ENCODE measurements at regions not wholly inside any gene's neighbourhood (a gene's known extent, or its start where the extent isn't known, plus 50 kb on each side); places are given as distances from the start of the nearest gene placed in this dataset.

DNA sequence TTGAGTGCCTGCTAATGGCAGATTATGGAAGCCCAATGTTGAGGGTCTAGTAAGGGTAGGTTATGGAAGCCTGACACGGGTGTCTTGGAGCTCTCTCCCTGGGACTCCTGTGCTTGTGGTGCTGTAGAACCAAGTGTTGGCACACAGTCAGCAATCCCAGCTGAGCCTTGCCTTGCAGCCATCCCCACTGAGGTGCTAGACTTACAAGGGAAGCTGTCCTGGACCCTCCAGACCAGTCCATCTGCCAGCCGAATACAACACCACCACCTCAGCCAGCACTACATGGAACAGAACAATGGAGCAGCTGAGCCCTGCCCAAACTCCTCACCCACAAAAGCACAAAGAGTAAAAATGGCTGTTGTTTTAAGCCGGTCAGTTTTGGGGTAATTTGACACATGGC lies 90.5 kb upstream of the DNAH5 start:
- H3K27me3 ChIP-seq (ENCODE audit: insufficient read depth in 3 of 3, low read length in 2 of 3): no peaks in the 10 kb centered on the region
- ATAC-seq: peak in 1 of 4 donors; percentile 5
- no peaks in the 10 kb centered on the region for H3K9me3 ChIP-seq
- H3K27ac ChIP-seq: peak overlapping the region; percentile 89
- peaks cover 39% of the 10 kb centered on the region for H3K4me1 ChIP-seq
- no peaks in the 10 kb centered on the region for H3K36me3 ChIP-seq (ENCODE audit: insufficient read depth in 1 of 2, low read depth in 1 of 2)
- H3K4me3 ChIP-seq: no peak overlapping the region
- 25 to 52% (median 41%) methylated on average over 3 of the region's 3 CpGs for WGBS, 3 donors
- TF ChIP-seq, protein P1, sequence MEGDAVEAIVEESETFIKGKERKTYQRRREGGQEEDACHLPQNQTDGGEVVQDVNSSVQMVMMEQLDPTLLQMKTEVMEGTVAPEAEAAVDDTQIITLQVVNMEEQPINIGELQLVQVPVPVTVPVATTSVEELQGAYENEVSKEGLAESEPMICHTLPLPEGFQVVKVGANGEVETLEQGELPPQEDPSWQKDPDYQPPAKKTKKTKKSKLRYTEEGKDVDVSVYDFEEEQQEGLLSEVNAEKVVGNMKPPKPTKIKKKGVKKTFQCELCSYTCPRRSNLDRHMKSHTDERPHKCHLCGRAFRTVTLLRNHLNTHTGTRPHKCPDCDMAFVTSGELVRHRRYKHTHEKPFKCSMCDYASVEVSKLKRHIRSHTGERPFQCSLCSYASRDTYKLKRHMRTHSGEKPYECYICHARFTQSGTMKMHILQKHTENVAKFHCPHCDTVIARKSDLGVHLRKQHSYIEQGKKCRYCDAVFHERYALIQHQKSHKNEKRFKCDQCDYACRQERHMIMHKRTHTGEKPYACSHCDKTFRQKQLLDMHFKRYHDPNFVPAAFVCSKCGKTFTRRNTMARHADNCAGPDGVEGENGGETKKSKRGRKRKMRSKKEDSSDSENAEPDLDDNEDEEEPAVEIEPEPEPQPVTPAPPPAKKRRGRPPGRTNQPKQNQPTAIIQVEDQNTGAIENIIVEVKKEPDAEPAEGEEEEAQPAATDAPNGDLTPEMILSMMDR (IDR thresholded peaks at IDR 0.05): no peak
- intact Hi-C loops (cut with DNase I): loop anchor here in 1 of 2 donors (2.0 kb wide), 1 partner anchor 236 kb away; no protein-coding TSS in a partner anchor
- no peak for DNase-seq

DNA sequence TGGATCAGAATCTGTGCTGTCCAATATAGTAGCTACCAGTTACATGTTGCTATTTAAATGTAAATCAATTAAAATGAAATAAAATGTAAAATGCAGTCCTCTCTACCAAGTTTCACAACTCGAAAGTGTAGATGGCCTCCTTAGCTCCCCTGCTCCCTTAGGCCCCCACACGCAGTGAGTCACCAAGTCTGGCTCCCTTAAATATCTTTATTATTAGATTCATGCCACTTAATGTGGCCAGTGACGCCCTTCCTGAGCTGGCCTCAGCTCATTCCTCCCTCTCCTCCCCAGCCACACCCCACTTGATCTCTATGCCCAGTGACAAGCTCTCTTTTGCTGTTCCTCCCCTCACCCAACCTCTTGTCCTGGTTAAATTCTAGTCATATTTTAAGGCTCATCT lies 88.4 kb upstream of the DNAH5 start:
- TF ChIP-seq, protein P1 (IDR thresholded peaks at IDR 0.05): no peak
- WGBS, 3 donors: 64 to 94% (median 79%) methylated on average over 3 of the region's 3 CpGs
- Histone ChIP-seq H3K9me3 (no peaks in the 10 kb centered on the region), H3K4me1 (peaks cover 24% of the 10 kb centered on the region), H3K4me3 (no peak overlapping the region), H3K36me3 (ENCODE audit: insufficient read depth in 1 of 2, low read depth in 1 of 2) (no peaks in the 10 kb centered on the region), H3K27me3 (ENCODE audit: insufficient read depth in 3 of 3, low read length in 2 of 3) (no peaks in the 10 kb centered on the region), H3K27ac (no peak overlapping the region)
- intact Hi-C loops (cut with DNase I): no loop called here
- ATAC-seq (no peak), DNase-seq (no peak)

DNA sequence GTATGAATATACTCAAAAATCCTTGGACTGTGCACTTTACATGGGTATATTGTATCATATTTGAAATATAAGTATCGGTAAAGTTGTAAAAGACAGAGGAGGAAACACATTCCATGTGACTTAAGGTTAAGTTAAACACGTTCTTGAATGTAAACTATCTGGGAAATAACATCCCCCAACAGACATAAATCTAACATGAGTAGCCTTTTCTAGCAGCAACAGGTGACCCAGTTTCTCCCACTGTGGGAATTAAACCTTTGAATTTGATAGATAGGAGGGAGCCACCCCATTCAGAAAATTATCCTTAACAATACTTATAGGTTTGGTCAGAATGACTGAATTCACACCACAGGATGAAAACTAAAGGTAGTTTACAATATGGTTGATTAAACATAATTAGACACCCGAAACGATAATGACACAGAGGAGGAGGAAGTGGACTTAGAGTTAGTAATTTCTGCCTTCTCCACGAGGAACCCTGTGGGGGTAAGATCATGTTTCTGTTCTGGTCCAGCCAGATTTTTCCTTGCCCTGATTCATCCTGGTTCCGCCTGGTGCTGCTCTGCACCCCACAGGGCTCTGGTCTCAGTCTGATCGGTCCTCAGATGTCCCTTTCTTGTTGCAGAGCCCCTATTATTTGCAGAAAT lies 84.6 kb upstream of the DNAH5 start:
- TF ChIP-seq, protein P1 (IDR thresholded peaks at IDR 0.05): no peak
- Histone ChIP-seq H3K9me3 (no peaks in the 10 kb centered on the region), H3K27me3 (ENCODE audit: insufficient read depth in 3 of 3, low read length in 2 of 3) (no peaks in the 10 kb centered on the region), H3K36me3 (ENCODE audit: insufficient read depth in 1 of 2, low read depth in 1 of 2) (no peaks in the 10 kb centered on the region), H3K4me3 (no peak overlapping the region), H3K27ac (no peak overlapping the region), H3K4me1 (no peaks in the 10 kb centered on the region)
- intact Hi-C loops (cut with DNase I): no loop called here
- DNase-seq (no peak), ATAC-seq (no peak)
- 61 to 71% (median 64%) methylated on average over 7 of the region's 7 CpGs for WGBS, 3 donors

DNA sequence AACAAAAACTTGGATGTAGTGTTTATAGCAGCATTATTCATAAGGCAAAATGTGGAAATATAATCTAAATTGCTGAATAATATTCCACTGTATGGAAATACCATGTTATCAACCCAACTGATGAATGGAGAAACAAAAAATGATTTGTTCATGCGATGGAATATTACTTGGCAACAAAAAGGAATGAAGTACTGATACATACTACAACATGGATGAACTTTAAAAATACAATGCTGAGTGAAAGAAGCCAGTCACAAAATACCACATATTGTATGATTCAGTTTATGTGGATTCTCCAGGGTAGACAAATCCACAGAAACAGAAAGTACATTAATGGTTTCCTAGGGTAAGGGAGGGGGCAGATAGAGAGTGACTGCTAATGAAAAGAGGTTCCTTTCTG lies 83.7 kb upstream of the DNAH5 start:
- no peak overlapping the region for H3K27ac ChIP-seq
- H3K4me1 ChIP-seq: no peaks in the 10 kb centered on the region
- TF ChIP-seq, protein P1 (IDR thresholded peaks at IDR 0.05): no peak
- no peak overlapping the region for H3K4me3 ChIP-seq
- intact Hi-C loops (cut with DNase I): no loop called here
- no peaks in the 10 kb centered on the region for H3K9me3 ChIP-seq
- DNase-seq (no peak), ATAC-seq (no peak)
- no peaks in the 10 kb centered on the region for H3K36me3 ChIP-seq (ENCODE audit: insufficient read depth in 1 of 2, low read depth in 1 of 2)
- WGBS, 3 donors: 97 to 100% (median 98%) methylated on average over 1 of the region's 1 CpG
- no peaks in the 10 kb centered on the region for H3K27me3 ChIP-seq (ENCODE audit: insufficient read depth in 3 of 3, low read length in 2 of 3)
